CD4-positive, alpha-beta T cell (primary cell): ENCODE measurements at regions not wholly inside any gene's neighbourhood (a gene's known extent, or its start where the extent isn't known, plus 50 kb on each side); places are given as distances from the start of the nearest gene placed in this dataset.

ENCODE experiments used
- ATAC-seq: fragments of 200-7000 bp; cut with Tn5 transposase; one replicate; pipeline ENCODE4 v1.10.0; 2022; ENCODE audit warnings: mild to moderate bottlenecking; ENCODE audit not compliant: poor library complexity
- CTCF ChIA-PET: fragments of 350-600 bp; sonication (Branson Sonifier 250); formaldehyde crosslinking; loops from one replicate; lab custom pipeline; 2021; ENCODE audit warnings: antibody characterized with exemption, inconsistent platforms; lab: Charles Lee
- POLR2A ChIA-PET: fragments of 350-600 bp; sonication (Branson Sonifier 250); formaldehyde crosslinking; loops from one replicate; lab custom pipeline; 2021; ENCODE audit warnings: antibody characterized with exemption, inconsistent platforms; lab: Charles Lee
- DNase-seq, 14 experiments: peaks; one replicate each; pipeline ENCODE4 v3.0.0-alpha.2; 2013 to 2020; ENCODE audit warnings: mixed read lengths in 2 of 14
- H3K27ac ChIP-seq, 2 donors: one replicate each; pipeline versions ENCODE4 v1.5.1 to v1.7.0; 2013; ENCODE audit warnings: low read length in 2 of 2, low read depth in 1 of 2, mild to moderate bottlenecking in 1 of 2
- H3K27me3 ChIP-seq, 2 experiments: 1 replicate in 1 of 2; 2 replicates in 1 of 2; pipeline versions ENCODE4 v1.6.1 to v1.7.0; 2013; ENCODE audit warnings: low read length in 2 of 2, control low read depth in 1 of 2, mild to moderate bottlenecking in 1 of 2, moderate library complexity in 1 of 2; ENCODE audit not compliant: insufficient read depth in 2 of 2, control insufficient read depth in 1 of 2
- H3K36me3 ChIP-seq: one replicate; pipeline ENCODE4 v1.6.1; 2013; ENCODE audit warnings: low read length, control low read depth; ENCODE audit not compliant: insufficient read depth
- H3K4me1 ChIP-seq: one replicate; pipeline ENCODE4 v1.6.1; 2013; ENCODE audit warnings: low read length, control low read depth; ENCODE audit not compliant: insufficient read depth
- H3K4me3 ChIP-seq: one replicate; pipeline ENCODE4 v1.5.1; 2013; ENCODE audit warnings: mild to moderate bottlenecking, low read length, moderate library complexity
- H3K9me3 ChIP-seq, 2 experiments: 1 replicate in 1 of 2; 2 replicates in 1 of 2; pipeline versions ENCODE4 v1.6.1 to v1.7.0; 2013; ENCODE audit warnings: low read length in 2 of 2, mild to moderate bottlenecking in 2 of 2, control low read depth in 1 of 2, moderate library complexity in 1 of 2; ENCODE audit not compliant: control insufficient read depth in 1 of 2, insufficient read depth in 1 of 2
- H3K27ac Mint-ChIP-seq: one replicate; pipeline ENCODE4 v1.8.0; 2020; ENCODE audit warnings: mixed read lengths
- H3K27me3 Mint-ChIP-seq: one replicate; pipeline ENCODE4 v1.8.0; 2021; ENCODE audit warnings: mixed read lengths
- H3K36me3 Mint-ChIP-seq: one replicate; pipeline ENCODE4 v1.8.0; 2021; ENCODE audit warnings: low read depth, mixed read lengths
- H3K4me1 Mint-ChIP-seq: one replicate; pipeline ENCODE4 v1.8.0; 2021; ENCODE audit warnings: low read depth, mixed read lengths
- H3K4me3 Mint-ChIP-seq: one replicate; pipeline ENCODE4 v1.8.0; 2020; ENCODE audit warnings: mild to moderate bottlenecking, mixed read lengths
- H3K9me3 Mint-ChIP-seq: one replicate; pipeline ENCODE4 v1.8.0; 2020; ENCODE audit warnings: mixed read lengths
- CTCF ChIP-seq: fragments of 200-600 bp; IDR thresholded peaks from one replicate; pipeline ENCODE4 v1.8.0; 2022; ENCODE audit warnings: antibody characterized with exemption, mild to moderate bottlenecking
- intact Hi-C, 2 experiments: fragments of 100-400 bp; cut with DNase I in 1 of 2; cut with micrococcal nuclease in 1 of 2; formaldehyde crosslinking; loops; one replicate each; pipeline versions ENCODE4 v1.15.1 to v1.9.0; 2023 to 2025; cut with DNase I, micrococcal nuclease

- ChIA-PET POLR2A (no interaction called here), CTCF (no interaction called here)
- Mint-ChIP-seq H3K27ac (no peak overlapping the region), H3K27me3 (no peaks in the 10 kb centered on the region), H3K4me3 (no peak overlapping the region), H3K36me3 (no peaks in the 10 kb centered on the region), H3K9me3 (no peaks in the 10 kb centered on the region), H3K4me1 (no peaks in the 10 kb centered on the region)
- H3K36me3 ChIP-seq, result no peaks in the 10 kb centered on the region
- no peak overlapping the region for H3K27ac ChIP-seq
- no peaks in the 10 kb centered on the region for H3K4me1 ChIP-seq
- intact Hi-C loops, result no loop called here
- no peaks in the 10 kb centered on the region for H3K27me3 ChIP-seq
- H3K4me3 ChIP-seq, result no peak overlapping the region
- no peaks in the 10 kb centered on the region for H3K9me3 ChIP-seq
- DNase-seq (no peak), ATAC-seq (no peak)
- TF ChIP-seq CTCF, result no peak
Measured at GRCh38 chr13:44249431-44249836, 124.2 kb upstream of the SERP2 start.

GRCh38 chr13:44252938-44253337 is 120.7 kb upstream of the SERP2 start:
- H3K36me3 Mint-ChIP-seq, result no peaks in the 10 kb centered on the region
- Histone ChIP-seq H3K4me3 (no peak overlapping the region), H3K4me1 (no peaks in the 10 kb centered on the region), H3K9me3 (no peaks in the 10 kb centered on the region), H3K27ac (no peak overlapping the region), H3K36me3 (no peaks in the 10 kb centered on the region), H3K27me3 (no peaks in the 10 kb centered on the region)
- no peak overlapping the region for H3K4me3 Mint-ChIP-seq
- no peak for TF ChIP-seq CTCF
- intact Hi-C loops, result no loop called here
- POLR2A ChIA-PET, result no interaction called here
- no peaks in the 10 kb centered on the region for H3K27me3 Mint-ChIP-seq
- no peaks in the 10 kb centered on the region for H3K4me1 Mint-ChIP-seq
- ATAC-seq (no peak), DNase-seq (no peak)
- no peaks in the 10 kb centered on the region for H3K9me3 Mint-ChIP-seq
- CTCF ChIA-PET, result no interaction called here
- no peak overlapping the region for H3K27ac Mint-ChIP-seq

- CTCF ChIA-PET, result no interaction called here
Measured at GRCh38 chr13:44255771-44256364, 117.8 kb upstream of the SERP2 start.

More at GRCh38 chr13:44255771-44256364, 117.8 kb upstream of the SERP2 start:
- no peak for DNase-seq
- H3K27me3 Mint-ChIP-seq, result no peaks in the 10 kb centered on the region
- Histone ChIP-seq H3K36me3 (no peaks in the 10 kb centered on the region), H3K4me1 (peaks cover 15% of the 10 kb centered on the region), H3K4me3 (no peak overlapping the region), H3K27me3 (no peaks in the 10 kb centered on the region), H3K9me3 (no peaks in the 10 kb centered on the region), H3K27ac (no peak overlapping the region)
- peaks cover 19% of the 10 kb centered on the region for H3K4me1 Mint-ChIP-seq
- POLR2A ChIA-PET, result interaction anchor here (0.8 kb wide), 1 partner anchor 25 kb away, joined by 3 read pairs; no protein-coding TSS in a partner anchor
- no peaks in the 10 kb centered on the region for H3K36me3 Mint-ChIP-seq
- TF ChIP-seq CTCF, result no peak
- H3K27ac Mint-ChIP-seq, result no peak overlapping the region
- intact Hi-C loops, result no loop called here
- no peak for ATAC-seq
- H3K4me3 Mint-ChIP-seq, result no peak overlapping the region
- H3K9me3 Mint-ChIP-seq, result no peaks in the 10 kb centered on the region
